Astrocyte (in vitro differentiated cells and primary cell): ENCODE measurements at regions not wholly inside any gene's neighbourhood (a gene's known extent, or its start where the extent isn't known, plus 50 kb on each side); places are given as distances from the start of the nearest gene placed in this dataset.

Experiments used
- EZH2 ChIP-seq: IDR thresholded peaks from 2 replicates; pipeline ENCODE4 v1.6.1; 2012; ENCODE audit warnings: mild to moderate bottlenecking, low read length, inconsistent platforms; ENCODE audit not compliant: insufficient read depth
- TF ChIP-seq, protein P1 (sequence below): IDR thresholded peaks from 2 replicates; pipeline ENCODE4 v1.5.1; 2011; ENCODE audit warnings: low read depth, mild to moderate bottlenecking, inconsistent platforms, low read length, moderate library complexity; ENCODE audit not compliant: insufficient read depth

DNA sequence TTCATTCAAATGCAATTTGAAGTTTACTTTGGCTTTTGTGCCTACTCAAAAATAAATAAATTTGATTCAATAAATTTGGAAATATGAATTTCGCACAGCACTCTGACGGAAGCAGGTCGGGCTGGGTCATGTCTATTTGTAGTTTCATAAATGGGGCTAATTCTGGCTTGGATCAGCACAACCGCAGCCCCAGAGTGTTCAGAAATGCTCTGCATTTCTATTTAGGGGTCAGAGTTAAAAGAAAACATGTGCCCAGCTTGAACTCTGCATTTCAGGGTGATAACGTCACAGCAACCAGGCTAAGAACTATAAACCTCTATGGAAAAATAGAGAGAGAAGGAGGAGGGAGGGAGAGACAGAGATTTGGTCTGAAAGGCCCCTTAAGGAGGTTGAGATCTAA, 480.9 kb upstream of the NOX3 start:
- TF ChIP-seq, protein P1, sequence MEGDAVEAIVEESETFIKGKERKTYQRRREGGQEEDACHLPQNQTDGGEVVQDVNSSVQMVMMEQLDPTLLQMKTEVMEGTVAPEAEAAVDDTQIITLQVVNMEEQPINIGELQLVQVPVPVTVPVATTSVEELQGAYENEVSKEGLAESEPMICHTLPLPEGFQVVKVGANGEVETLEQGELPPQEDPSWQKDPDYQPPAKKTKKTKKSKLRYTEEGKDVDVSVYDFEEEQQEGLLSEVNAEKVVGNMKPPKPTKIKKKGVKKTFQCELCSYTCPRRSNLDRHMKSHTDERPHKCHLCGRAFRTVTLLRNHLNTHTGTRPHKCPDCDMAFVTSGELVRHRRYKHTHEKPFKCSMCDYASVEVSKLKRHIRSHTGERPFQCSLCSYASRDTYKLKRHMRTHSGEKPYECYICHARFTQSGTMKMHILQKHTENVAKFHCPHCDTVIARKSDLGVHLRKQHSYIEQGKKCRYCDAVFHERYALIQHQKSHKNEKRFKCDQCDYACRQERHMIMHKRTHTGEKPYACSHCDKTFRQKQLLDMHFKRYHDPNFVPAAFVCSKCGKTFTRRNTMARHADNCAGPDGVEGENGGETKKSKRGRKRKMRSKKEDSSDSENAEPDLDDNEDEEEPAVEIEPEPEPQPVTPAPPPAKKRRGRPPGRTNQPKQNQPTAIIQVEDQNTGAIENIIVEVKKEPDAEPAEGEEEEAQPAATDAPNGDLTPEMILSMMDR = no peak
- no peak for TF ChIP-seq EZH2
